VCaP (cell line): ENCODE measurements at regions not wholly inside any gene's neighbourhood (a gene's known extent, or its start where the extent isn't known, plus 50 kb on each side); places are given as distances from the start of the nearest gene placed in this dataset.
A peak's percentile ranks its signal among the peaks of the same experiment; 100 is the strongest.

Experiments used
- H3K27ac ChIP-seq: fragments of 450-650 bp; 2 replicates; pipeline ENCODE4 v1.5.1; 2017
- TF ChIP-seq, protein P1 (sequence below): fragments of 450-650 bp; conservative IDR thresholded peaks from 2 replicates; pipeline ENCODE4 v1.5.1; 2017; ENCODE audit warnings: mild to moderate bottlenecking, moderate library complexity

DNA sequence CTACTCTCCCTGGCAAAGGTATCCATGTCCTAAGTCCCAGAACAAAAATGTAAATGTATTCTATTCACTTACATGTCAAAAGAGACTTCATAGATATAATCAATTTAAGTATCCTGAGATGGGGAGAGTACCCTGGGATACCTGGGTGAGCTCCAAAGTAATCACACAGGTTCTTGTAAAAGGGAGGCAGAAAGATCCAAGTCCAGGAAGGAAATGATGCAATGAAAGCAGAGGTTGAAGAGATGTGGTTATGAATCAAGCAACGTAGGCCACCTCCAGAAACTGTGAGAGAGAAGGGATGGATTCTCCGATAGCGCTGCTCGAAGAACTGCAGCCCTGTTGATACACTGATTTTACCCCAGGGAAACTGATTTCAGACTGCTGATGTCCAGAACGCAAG, 93.9 kb upstream of the VGLL3 start:
- TF ChIP-seq, protein P1, sequence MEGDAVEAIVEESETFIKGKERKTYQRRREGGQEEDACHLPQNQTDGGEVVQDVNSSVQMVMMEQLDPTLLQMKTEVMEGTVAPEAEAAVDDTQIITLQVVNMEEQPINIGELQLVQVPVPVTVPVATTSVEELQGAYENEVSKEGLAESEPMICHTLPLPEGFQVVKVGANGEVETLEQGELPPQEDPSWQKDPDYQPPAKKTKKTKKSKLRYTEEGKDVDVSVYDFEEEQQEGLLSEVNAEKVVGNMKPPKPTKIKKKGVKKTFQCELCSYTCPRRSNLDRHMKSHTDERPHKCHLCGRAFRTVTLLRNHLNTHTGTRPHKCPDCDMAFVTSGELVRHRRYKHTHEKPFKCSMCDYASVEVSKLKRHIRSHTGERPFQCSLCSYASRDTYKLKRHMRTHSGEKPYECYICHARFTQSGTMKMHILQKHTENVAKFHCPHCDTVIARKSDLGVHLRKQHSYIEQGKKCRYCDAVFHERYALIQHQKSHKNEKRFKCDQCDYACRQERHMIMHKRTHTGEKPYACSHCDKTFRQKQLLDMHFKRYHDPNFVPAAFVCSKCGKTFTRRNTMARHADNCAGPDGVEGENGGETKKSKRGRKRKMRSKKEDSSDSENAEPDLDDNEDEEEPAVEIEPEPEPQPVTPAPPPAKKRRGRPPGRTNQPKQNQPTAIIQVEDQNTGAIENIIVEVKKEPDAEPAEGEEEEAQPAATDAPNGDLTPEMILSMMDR, result no peak
- H3K27ac ChIP-seq, result peak overlapping the region; percentile 53

DNA sequence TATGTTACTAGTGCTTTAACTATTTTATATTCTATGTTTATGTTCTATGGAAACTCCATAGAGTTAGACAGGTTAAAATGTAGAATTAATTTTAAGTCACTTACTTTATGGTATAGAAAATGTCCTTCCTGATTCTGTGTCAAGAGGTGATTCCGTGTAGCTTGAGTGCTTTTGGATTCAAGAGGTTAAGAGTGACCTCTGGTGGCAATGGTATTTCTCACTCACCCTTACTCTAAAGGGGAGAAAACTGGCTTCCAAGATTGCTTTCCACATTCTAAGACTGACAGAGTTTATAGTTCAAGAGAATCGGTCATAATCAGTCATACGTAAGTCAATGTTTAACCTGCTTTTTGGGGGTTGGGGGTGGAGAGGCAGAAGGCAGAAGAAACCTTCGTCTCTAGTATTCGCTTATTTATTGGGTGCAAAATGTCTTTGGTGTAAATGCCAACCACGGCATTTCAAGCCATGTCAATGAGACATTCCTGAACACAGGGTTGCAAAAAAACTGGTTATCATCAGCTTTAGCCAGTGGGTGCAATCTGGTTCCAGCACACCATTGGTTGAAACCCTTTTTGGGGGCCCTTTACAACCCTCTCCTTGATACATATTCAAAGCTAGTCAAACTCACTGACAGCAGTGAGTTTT, 92.0 kb upstream of the VGLL3 start:
- H3K27ac ChIP-seq, result no peak overlapping the region
- TF ChIP-seq, protein P1, result peak; percentile 84

DNA sequence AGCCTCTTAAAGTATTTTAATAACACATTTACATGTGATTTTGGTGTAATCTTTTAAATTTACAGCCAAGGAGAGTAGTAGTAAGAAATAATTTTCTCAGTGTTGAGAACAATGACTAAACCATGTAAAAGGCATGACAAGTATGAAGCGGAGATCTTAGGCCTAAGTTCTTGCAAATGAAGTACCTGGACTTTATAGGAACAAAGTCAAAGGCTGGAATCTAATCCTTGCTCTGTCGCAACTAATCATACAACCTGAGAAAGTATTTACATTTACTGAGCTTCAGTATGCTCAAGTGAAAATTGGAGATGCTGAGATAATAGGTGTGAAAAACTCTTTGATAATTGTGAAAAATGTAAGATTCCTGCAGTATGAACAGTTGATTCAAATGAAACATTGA, 86.4 kb upstream of the VGLL3 start:
- no peak overlapping the region for H3K27ac ChIP-seq
- TF ChIP-seq, protein P1, result no peak

DNA sequence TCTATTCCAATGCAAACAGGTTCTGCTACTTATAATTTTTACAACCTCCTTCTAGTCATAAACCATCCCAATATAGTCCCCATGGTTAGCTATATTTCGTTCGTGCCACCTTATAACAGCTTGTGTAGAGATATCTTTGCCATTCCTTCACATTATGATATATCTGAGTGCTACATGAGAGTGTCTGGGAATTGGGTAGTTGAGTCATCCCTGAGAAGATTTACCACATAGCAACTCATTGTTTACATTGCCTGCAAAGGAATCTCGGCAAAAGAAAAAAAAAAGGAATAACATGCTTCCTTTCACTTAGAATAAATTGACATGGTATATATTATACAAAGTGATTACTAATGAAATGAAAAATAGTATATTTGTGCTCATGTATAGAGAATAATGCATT, 86.0 kb upstream of the VGLL3 start:
- TF ChIP-seq, protein P1, result no peak
- H3K27ac ChIP-seq, result no peak overlapping the region

DNA sequence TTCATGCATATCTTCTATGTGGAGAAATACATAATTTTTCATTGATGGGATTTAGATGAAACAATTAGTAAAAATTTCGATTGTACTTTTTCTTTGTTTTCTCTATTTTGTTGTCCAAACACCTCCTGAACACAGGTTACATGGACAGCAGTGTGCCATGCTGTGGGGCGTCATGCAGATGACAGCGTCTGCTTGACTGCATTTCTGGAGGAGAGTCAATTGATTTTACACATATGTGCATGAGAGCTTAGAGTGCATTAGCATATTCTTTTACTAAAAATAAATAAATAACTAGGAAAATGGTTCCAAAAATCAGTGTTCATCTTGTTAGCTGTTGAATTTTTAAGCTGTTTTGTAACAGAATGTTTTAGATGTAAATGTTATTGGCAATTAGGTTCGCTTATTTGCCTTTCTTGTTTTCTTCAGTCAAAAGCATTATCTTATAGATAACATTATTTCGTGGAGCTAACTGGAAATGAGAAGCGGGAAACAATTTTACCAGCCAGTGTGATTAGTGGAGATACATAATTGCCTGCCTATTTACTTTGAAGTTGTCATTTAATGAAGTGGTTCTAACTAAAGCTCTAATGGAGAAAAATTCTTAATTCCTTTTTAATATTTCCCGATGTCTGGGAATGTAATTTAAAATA, 82.7 kb upstream of the VGLL3 start:
- H3K27ac ChIP-seq, result no peak overlapping the region
- TF ChIP-seq, protein P1, result no peak

DNA sequence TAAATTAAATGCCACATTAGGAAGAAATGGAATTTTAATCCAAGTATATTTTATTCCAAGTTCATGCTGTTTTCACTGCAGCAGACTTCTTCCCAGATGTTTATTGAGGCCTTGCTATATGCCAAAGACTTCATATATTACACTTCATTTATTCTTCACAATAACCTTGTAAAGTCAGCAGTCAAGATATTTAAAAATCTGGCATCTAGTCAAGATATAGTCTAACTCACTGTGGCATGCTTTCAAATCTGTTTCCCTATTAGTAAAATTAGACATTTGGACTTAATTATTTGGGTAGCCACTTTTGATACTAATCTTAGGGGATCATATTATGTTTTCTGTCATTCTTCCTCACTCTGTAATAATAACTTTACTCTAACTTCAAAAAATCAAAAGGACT, 81.5 kb upstream of the VGLL3 start:
- TF ChIP-seq, protein P1, result no peak
- no peak overlapping the region for H3K27ac ChIP-seq

DNA sequence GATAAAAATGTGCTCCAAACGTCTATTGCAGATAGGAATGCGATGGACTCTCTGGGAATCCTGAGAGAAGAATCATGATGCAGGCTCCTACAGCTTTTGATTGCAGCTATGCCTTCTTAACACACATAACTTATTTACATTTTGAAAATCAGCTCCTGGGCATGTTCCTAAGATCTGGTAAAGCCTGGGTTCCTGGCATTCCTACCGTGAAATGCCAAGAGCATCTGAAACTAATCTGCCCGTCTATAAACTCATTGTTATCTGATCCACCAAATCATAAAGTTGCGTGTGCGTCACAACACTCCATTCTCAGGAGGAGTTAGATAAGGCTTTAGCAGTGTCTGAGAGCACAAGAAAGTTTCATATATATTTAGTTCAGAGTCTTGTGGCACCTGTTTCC, 79.0 kb upstream of the VGLL3 start:
- peak overlapping the region; percentile 4; the same call in 1 of the 2 replicates for H3K27ac ChIP-seq
- TF ChIP-seq, protein P1, result no peak
